PC-9 (cell line): ENCODE measurements at regions not wholly inside any gene's neighbourhood (a gene's known extent, or its start where the extent isn't known, plus 50 kb on each side); places are given as distances from the start of the nearest gene placed in this dataset.

Experiments used
- BruUV-seq: library from RNA; stranded (reverse); fragments of 400-500 nt; replicated peaks from 2 replicates; lab custom pipeline; 2021; lab: Mats Ljungman, UMichigan
- CTCF ChIA-PET: fragments of 300-600 bp; sonication (Branson Sonifier 250); formaldehyde crosslinking; loops from one replicate; lab custom pipeline; 2022; ENCODE audit warnings: antibody characterized with exemption; lab: Charles Lee
- POLR2A ChIA-PET: fragments of 300-600 bp; sonication (Branson Sonifier 250); formaldehyde crosslinking; loops from one replicate; lab custom pipeline; 2022; ENCODE audit warnings: antibody characterized with exemption; ENCODE audit not compliant: unreplicated experiment; lab: Charles Lee
- DNase-seq, 2 experiments: peaks; one replicate each; pipeline versions ENCODE4 v3.0.0 to v3.0.0-alpha.2; 2015 to 2022; ENCODE audit warnings: mixed read lengths in 1 of 2
- H2AFZ ChIP-seq: fragments of 200-600 bp; sonication (generic); 2 replicates; pipeline ENCODE4 v1.8.1; 2017; ENCODE audit warnings: antibody characterized with exemption
- H3F3A ChIP-seq: fragments of 200-600 bp; sonication (generic); 2 replicates; pipeline ENCODE4 v1.8.1; 2017; ENCODE audit warnings: antibody characterized with exemption, mild to moderate bottlenecking, low read depth; ENCODE audit not compliant: insufficient read depth
- H3K27ac ChIP-seq: fragments of 200-600 bp; sonication (generic); 2 replicates; pipeline ENCODE4 v1.6.1; 2016; ENCODE audit warnings: mixed run types
- H3K27me3 ChIP-seq: fragments of 200-600 bp; sonication (generic); 2 replicates; pipeline ENCODE4 v1.6.1; 2016; ENCODE audit warnings: low read depth, mixed run types; ENCODE audit not compliant: insufficient read depth
- H3K36me3 ChIP-seq: fragments of 200-600 bp; sonication (generic); 2 replicates; pipeline ENCODE4 v1.6.1; 2016; ENCODE audit warnings: low read depth, mixed run types
- H3K4me1 ChIP-seq: fragments of 200-600 bp; sonication (generic); replicated peaks from 2 replicates; pipeline ENCODE4 v1.6.1; 2016; ENCODE audit warnings: mixed run types; ENCODE audit not compliant: insufficient read depth
- H3K4me2 ChIP-seq: fragments of 200-600 bp; sonication (generic); 2 replicates; pipeline ENCODE4 v1.6.1; 2017; ENCODE audit warnings: mixed run types
- H3K4me3 ChIP-seq: fragments of 200-600 bp; sonication (generic); 2 replicates; pipeline ENCODE4 v1.6.1; 2016; ENCODE audit warnings: mixed run types
- H3K79me2 ChIP-seq: fragments of 200-600 bp; sonication (generic); 2 replicates; pipeline ENCODE4 v1.6.1; 2017; ENCODE audit warnings: low read depth, mixed run types
- H3K9me2 ChIP-seq: fragments of 200-600 bp; sonication (generic); 2 replicates; pipeline ENCODE4 v1.8.1; 2017; ENCODE audit warnings: mild to moderate bottlenecking; ENCODE audit not compliant: insufficient read depth
- H3K9me3 ChIP-seq: fragments of 200-600 bp; sonication (generic); 2 replicates; pipeline ENCODE4 v1.8.1; 2016; ENCODE audit warnings: low read depth; ENCODE audit not compliant: insufficient read depth
- H4K20me1 ChIP-seq: fragments of 200-600 bp; sonication (generic); 2 replicates; pipeline ENCODE4 v1.8.1; 2017; ENCODE audit not compliant: insufficient read depth
- EZH2 ChIP-seq: fragments of 200-600 bp; sonication (generic); IDR thresholded peaks from 2 replicates; pipeline ENCODE4 v1.8.0; 2017; ENCODE audit warnings: antibody characterized with exemption, low read depth
- intact Hi-C: fragments of 100-400 bp; cut with micrococcal nuclease; formaldehyde crosslinking; loops from one replicate; pipeline ENCODE4 v1.10.0; 2022; ENCODE audit not compliant: unreplicated experiment
- TF ChIP-seq, protein P1 (sequence below): fragments of 200-600 bp; sonication (generic); conservative IDR thresholded peaks from 2 replicates; pipeline ENCODE4 v1.6.1; 2017; ENCODE audit warnings: mixed run types, antibody characterized with exemption, mild to moderate bottlenecking, moderate library complexity

DNA sequence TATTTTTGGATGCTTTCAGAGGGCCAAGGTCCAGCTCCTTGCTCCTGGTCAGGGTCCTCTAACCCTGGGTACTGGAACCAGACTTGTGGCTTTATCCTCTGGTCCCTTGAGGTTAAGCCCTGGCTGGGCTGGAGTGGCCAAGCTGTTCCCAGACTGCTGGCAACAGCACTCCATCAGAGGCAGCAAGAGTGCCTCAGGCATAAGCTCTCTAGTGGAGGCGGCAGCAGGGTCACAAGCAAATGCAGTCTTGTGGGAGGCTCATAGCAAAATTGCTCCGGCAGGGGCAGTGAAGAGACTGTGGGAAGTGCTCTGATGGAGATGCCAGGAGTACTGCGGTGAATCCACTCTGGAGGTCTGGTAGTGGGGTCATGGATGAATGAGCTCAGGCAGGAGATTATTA lies 128.9 kb upstream of the OTOS start:
- Histone ChIP-seq H3K27ac (no peak overlapping the region), H3K27me3 (peaks cover 40% of the 10 kb centered on the region), H3K4me3 (no peak overlapping the region), H2AFZ (no peak overlapping the region), H3K79me2 (no peaks in the 10 kb centered on the region), H3K4me1 (no peaks in the 10 kb centered on the region), H3K4me2 (no peak overlapping the region), H4K20me1 (no peaks in the 10 kb centered on the region), H3K9me2 (no peaks in the 10 kb centered on the region), H3K36me3 (no peaks in the 10 kb centered on the region), H3F3A (no peaks in the 10 kb centered on the region), H3K9me3 (peaks cover 13% of the 10 kb centered on the region)
- no peak for TF ChIP-seq EZH2
- TF ChIP-seq, protein P1, sequence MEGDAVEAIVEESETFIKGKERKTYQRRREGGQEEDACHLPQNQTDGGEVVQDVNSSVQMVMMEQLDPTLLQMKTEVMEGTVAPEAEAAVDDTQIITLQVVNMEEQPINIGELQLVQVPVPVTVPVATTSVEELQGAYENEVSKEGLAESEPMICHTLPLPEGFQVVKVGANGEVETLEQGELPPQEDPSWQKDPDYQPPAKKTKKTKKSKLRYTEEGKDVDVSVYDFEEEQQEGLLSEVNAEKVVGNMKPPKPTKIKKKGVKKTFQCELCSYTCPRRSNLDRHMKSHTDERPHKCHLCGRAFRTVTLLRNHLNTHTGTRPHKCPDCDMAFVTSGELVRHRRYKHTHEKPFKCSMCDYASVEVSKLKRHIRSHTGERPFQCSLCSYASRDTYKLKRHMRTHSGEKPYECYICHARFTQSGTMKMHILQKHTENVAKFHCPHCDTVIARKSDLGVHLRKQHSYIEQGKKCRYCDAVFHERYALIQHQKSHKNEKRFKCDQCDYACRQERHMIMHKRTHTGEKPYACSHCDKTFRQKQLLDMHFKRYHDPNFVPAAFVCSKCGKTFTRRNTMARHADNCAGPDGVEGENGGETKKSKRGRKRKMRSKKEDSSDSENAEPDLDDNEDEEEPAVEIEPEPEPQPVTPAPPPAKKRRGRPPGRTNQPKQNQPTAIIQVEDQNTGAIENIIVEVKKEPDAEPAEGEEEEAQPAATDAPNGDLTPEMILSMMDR = no peak
- intact Hi-C loops = no loop called here
- DNase-seq = no peak
- POLR2A ChIA-PET = interaction anchor here (0.6 kb wide), 1 partner anchor 263 kb away, joined by 3 read pairs; no protein-coding TSS in a partner anchor
- BruUV-seq = no TSS peak
- CTCF ChIA-PET = no interaction called here

DNA sequence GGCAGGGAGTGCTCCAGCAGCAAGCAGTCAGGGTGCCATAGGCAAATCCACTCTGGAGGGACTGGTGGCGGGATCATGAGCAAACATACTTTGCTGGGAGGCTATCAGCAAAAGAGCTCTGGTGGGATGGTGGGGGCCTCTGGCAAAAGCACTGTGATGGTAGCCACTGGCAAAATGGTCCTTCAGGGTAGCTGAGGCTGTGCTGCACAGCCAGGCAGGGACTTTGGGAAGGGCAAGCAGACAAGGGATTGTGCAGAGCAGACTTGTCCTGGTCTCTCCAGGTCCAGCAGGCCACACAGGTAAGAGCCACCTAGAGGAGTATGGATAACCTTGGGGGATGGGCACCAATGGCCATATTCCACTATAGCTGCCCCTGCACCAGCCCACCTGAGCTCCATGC lies 129.4 kb upstream of the OTOS start:
- CTCF ChIA-PET = no interaction called here
- no peaks in the 10 kb centered on the region for H3K36me3 ChIP-seq
- TF ChIP-seq EZH2 = no peak
- peaks cover 13% of the 10 kb centered on the region for H3K9me3 ChIP-seq
- H3K27me3 ChIP-seq = peaks cover 42% of the 10 kb centered on the region
- no peaks in the 10 kb centered on the region for H3K79me2 ChIP-seq
- DNase-seq = no peak
- H3K4me3 ChIP-seq = no peak overlapping the region
- POLR2A ChIA-PET = interaction anchor here (0.6 kb wide), 1 partner anchor 262 kb away, joined by 3 read pairs; no protein-coding TSS in a partner anchor
- no peaks in the 10 kb centered on the region for H4K20me1 ChIP-seq
- no peak overlapping the region for H3K4me2 ChIP-seq
- no peaks in the 10 kb centered on the region for H3F3A ChIP-seq
- H3K9me2 ChIP-seq = no peaks in the 10 kb centered on the region
- no peaks in the 10 kb centered on the region for H3K4me1 ChIP-seq
- no peak overlapping the region for H3K27ac ChIP-seq
- H2AFZ ChIP-seq = no peak overlapping the region
- intact Hi-C loops = no loop called here
- BruUV-seq = no TSS peak

DNA sequence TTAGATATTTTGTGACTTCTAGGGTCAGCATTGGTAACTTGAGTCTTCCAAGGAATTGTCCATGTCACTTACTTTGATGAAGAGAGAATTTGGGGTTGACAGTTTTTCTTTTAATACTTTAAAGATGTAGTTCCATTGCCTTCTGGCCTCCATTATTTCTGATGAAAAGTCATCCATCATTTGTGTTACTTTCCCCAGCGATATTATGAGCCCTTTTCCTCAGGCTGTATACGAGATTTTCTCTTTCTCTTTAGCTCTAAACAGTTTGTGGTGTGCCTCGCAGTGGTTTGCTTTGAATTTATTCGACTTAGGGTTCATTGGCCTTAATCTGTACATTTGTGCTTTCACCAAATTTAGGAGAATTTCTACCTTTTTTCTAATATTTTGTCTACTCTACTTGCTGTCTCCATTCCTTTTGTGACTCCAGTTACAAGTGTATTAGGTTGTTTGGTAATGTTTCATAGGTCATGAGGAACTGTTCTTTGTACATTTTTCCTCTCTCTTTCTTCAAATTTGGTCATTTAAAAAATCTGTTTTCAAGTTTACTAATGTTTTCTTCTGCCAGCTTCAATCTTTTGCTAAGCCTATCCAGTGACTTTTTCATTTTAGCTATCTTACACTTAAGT lies 131.4 kb upstream of the OTOS start:
- POLR2A ChIA-PET = no interaction called here
- H3K4me2 ChIP-seq = no peak overlapping the region
- H2AFZ ChIP-seq = no peak overlapping the region
- TF ChIP-seq, protein P1 = no peak
- no peak for TF ChIP-seq EZH2
- CTCF ChIA-PET = no interaction called here
- no peaks in the 10 kb centered on the region for H4K20me1 ChIP-seq
- no peak overlapping the region for H3K27ac ChIP-seq
- H3K36me3 ChIP-seq = no peaks in the 10 kb centered on the region
- no peaks in the 10 kb centered on the region for H3F3A ChIP-seq
- no peaks in the 10 kb centered on the region for H3K4me1 ChIP-seq
- peaks cover 13% of the 10 kb centered on the region for H3K9me3 ChIP-seq
- no TSS peak for BruUV-seq
- peaks cover 31% of the 10 kb centered on the region for H3K27me3 ChIP-seq
- intact Hi-C loops = no loop called here
- no peaks in the 10 kb centered on the region for H3K79me2 ChIP-seq
- no peak overlapping the region for H3K4me3 ChIP-seq
- no peaks in the 10 kb centered on the region for H3K9me2 ChIP-seq
- DNase-seq = no peak

DNA sequence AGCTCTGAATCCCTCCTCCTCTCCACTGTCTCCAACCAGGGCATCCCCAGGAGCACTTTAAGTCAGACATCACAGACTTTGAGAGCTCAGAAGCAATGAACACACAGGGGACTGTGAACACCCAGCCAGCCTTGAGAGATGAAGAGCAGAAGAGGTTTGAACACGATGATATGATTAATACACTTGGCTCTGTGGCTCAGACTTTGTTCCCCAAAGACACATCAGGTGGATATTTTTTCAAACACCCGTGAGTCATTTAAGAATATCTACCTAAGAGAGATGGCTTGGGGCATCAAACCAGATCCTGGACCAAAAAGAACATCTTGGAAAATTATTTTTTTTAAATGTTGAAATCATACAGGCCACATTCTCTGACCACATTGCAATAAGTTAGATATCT lies 134.9 kb upstream of the OTOS start:
- H3K9me2 ChIP-seq = no peaks in the 10 kb centered on the region
- no peaks in the 10 kb centered on the region for H4K20me1 ChIP-seq
- H3F3A ChIP-seq = no peaks in the 10 kb centered on the region
- BruUV-seq = no TSS peak
- no peak overlapping the region for H3K4me3 ChIP-seq
- no peak overlapping the region for H3K4me2 ChIP-seq
- intact Hi-C loops = no loop called here
- peaks cover 37% of the 10 kb centered on the region for H3K27me3 ChIP-seq
- POLR2A ChIA-PET = interaction anchor here (0.6 kb wide), 1 partner anchor 279 kb away, joined by 5 read pairs; no protein-coding TSS in a partner anchor
- DNase-seq = no peak
- TF ChIP-seq, protein P1 = no peak
- TF ChIP-seq EZH2 = no peak
- no peaks in the 10 kb centered on the region for H3K4me1 ChIP-seq
- H3K27ac ChIP-seq = no peak overlapping the region
- no peaks in the 10 kb centered on the region for H3K36me3 ChIP-seq
- H2AFZ ChIP-seq = no peak overlapping the region
- H3K9me3 ChIP-seq = peaks cover 13% of the 10 kb centered on the region
- H3K79me2 ChIP-seq = no peaks in the 10 kb centered on the region
- CTCF ChIA-PET = no interaction called here
